ENCODE measurements at regions not wholly inside any gene's neighbourhood (a gene's known extent, or its start where the extent isn't known, plus 50 kb on each side); places are given as distances from the start of the nearest gene placed in this dataset.
"Not testable (repeated sequence)": the region's sequence is repeated elsewhere in the genome, so short reads cannot be mapped to it uniquely, and the experiment has no call there.

DNA sequence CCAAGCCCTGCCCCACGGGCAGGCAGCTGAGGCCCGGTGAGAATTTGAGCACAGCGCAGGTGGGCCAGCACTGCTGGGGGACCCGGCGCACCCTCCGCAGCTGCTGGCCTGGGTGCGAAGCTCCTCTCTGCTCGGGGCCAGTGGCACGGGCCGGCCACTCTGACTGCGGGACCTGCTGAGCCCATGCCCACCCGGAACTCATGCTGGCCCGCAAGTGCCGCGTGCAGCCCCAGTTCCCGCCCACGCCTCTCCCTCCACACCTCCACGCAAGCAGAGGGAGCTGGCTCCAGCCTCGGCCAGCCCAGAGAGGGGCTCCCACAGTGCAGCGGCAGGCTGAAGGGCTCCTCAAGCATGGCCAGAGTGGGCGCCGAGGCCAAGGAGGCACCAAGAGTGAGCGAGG, 190.1 kb upstream of the IGFBP7 start:
- DNase-seq = not testable (repeated sequence)

DNA sequence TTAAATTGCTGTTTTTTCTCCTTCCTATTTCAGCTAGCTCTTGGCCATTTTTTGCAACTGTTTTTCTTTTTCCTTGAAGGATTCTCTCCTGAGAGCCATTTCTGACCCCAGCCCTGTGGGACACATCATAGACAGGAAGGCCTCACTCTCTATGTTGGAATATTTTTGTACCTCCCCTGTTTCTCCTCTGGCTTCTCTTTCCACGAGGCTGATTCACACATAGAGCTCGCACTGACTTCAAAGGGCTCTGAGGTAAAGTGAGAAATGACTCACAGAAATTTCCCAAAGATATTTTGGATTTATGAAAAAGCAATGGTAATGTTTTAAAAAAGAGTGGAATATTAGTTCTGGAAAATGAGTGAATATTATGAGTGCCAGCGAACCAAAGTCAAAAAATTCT, 181.7 kb upstream of the IGFBP7 start:
- DNase-seq = no peak

DNA sequence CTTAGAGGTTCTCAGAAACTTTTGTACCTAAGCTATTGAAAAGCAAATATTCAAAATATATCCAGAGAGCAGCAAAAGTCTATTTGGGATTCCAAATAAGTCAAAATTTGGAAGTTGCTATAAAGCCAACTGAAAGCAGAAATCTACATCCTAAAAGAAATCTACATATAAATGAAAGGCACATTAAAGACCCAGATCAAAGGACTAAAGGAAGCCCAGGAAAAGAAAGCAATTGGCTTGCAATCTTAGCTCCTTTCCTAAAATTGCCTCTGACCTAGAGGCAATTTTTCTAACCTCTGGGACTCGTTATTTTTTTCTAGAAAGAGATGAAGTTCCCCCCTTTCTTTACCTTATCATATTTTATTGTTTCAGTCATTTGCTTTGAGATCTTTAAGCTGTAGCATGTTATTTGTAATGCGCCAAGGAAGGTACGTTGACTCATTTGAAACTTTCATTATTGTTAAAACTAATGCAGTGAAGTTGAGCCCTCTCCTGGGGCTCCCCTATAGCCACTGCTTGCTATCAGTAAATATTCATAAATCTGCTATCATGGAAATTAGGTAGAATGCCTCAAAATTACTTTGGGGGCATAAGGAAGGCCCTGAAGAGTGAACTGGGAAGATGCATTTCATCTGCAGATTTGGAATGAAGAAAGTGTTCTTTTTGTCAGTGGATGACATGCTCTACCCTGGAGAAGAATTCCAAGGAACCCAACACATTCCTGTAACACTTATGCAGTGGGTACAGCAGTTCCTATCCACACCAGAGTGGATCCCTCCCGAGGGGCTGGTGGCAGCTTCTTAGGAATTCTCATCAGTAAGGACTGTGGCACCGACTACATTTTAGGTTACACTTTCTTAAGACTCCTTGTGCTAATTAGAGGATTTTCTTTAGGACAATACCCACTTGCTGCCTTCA, 177.8 kb upstream of the IGFBP7 start:
- no peak for DNase-seq

DNA sequence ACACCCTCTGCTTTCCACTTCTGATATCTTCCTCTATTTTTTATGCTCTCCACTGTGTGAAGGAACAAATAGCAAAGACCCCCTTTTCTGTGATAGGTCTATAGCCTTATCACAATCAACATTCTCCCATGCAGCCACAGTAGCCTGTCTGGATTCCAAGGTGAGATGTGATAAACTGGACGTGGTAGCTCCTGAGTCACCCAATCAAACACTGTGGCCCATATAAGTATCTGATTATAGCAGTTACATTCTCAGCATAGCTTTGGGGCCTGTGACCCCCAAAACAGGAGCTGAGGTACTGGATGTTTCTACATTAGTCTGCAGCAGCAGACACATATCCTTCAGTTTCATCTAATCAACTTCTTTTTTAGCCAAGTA, 172.7 kb upstream of the IGFBP7 start:
- no peak for DNase-seq

DNA sequence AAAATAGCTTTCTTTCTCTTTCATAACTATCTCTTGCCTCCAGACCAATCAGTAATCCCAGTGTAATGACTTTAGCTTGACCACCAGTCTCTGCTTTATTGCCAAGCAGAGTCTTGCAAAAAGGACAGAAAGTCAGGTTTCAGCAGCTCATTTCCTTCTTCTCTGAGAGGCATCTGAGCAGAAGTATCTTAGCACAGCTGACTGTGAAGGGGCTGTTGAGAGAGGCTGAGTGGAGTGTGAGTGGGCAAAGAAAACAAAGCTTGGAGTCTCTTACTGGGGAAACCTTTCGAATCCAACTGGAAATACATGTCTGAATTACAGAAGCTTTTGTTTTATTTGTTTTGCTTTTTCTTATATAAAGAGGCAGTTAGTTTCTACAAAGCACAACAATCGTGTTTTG, 170.3 kb upstream of the IGFBP7 start:
- DNase-seq = no peak

DNA sequence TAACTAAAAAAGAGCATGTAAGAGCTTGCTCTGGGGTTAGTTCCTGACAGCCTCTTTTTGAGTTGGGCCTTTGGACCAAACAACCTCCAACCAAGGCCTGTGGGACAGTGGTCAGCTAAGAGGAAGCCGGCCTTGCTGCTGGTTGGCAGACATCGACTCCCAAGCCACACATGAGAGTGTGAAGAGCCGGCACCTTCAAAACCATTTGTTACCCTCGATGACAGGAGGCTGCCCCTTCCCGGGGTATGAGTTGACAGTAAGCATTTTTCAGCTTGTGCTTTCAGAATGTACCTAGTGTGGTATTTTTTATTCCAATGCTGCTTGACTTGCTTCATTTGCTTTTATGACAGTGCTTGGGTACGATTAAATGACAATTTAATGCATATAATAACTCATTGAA, 168.6 kb upstream of the IGFBP7 start:
- DNase-seq = no peak

DNA sequence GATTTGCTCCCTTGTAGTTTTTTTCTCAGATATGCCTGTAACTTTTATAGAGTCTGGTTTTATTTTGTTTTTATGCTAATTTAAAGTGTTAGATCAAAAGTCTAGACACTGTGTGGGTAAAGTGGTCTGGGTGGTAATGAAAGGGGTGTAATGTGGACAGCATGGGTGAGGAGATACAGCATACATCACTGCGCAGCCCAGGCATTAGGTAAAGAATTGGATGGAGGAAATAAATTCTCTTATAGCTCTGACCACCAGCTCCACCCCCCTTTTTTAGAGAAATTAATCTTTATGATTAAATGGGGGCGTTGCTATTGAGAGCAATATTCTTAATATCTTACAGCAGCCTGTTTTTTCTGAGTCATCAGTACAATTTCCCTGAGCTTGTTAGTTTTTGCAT, 163.9 kb upstream of the IGFBP7 start:
- DNase-seq = no peak

DNA sequence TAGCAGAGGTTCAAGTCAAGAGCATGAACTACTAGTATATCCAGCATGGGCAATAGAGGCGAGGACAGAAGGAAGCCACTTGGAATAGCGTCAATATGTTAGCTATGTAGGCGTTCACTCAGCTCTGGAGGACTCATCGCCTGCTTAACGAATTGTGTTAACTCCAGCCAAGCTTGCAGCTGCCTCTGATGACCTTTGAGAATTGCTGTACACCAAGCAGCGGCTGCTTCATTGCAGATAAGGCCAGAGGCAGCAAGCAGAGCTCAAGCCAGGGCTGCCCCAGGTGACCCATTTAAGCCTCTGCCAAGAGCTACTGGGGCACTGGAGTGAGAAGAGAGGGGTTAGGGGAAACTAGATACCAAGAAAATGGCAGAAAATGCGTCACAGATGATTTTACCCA, 160.2 kb upstream of the IGFBP7 start:
- no peak for DNase-seq

DNA sequence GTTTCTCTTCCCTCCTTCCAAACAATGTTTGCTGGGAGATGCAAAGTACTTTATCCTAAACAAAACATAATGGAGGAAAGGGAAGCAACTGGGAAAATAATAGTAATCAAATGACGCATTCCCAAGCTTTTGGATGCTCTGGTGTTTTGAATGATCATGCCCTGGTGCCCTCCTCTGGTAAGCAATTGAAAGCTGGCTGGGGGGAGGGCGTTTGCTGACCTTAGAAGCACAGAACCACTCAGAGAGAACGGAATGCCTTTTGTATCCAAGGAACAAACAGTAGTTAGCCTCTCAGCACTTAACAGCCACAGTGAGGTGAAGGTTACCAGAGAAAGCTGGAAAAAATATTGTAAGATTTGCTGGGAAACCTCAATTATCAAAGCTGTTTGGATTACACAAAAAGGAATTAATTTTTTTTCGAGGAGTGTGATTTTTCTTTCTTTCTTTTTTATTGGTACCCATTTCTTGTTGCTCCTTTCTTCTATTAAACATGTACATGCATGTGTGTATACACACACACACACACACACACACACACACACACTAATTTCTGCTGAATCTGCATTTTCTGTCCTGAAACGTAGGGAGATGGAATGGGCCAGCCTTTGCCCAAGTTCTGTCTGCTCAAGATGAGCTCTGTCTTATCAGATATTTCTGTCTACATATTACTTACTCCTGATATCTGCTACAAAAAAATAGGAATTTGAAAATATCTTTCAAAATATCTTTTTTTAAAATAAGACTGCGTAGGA, 155.8 kb upstream of the IGFBP7 start:
- DNase-seq = no peak

DNA sequence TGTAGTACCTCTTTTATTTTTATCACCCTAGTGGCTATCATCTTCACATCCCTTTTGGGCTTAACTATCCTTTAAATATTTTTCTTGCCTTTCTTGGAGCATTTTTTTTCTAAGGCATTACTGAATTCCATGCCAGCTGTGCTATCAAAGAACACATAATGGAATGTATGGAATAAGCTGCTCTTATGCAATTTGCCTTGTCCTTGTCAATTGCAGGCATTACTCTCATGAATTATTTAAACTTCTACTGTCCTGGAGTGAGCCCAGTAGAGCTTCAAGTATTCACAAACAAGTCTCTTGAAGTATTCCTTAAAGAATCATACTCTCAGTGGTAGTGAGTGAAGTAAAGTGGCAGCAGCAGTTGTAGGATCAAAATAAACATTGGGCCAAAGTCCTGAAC, 144.6 kb upstream of the IGFBP7 start:
- DNase-seq = no peak

DNA sequence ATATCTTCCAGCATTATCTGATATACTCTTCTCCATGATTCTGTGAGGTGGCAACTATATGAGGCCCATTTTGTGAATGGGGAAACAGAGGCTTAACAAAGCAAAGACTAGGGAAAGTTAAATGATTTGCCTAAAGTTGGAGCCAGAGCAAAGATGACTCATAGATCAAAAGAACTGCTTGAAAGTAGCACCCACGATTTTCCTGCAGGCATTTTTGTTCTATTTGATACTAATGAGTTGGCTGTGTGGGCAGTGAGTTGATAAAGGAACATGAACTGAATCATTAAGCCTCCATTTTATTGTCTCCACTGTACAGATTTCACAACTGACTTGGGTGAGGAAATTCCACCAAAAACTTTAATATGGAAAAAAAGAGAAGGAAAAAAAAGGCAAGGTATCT, 138.9 kb upstream of the IGFBP7 start:
- DNase-seq = no peak

DNA sequence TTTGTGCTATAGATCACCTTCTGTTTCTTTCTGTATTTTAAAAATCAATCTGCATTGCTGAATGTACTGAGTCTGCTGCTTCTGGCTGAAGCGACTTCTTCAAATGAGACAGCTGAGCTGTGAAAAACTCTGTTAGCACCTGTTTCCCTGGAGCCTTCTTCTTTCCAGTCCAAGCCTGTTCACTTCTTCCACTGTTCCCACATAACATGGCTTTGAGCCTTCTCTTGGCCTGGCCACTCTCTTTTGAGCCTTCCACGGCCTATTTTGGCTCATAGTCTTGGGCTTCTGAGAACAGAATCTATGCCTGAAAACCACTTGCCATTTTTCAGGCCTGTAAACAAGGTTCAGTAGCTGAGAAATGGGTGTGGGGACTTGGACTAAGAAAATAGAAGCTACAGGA, 132.9 kb upstream of the IGFBP7 start:
- DNase-seq = no peak

DNA sequence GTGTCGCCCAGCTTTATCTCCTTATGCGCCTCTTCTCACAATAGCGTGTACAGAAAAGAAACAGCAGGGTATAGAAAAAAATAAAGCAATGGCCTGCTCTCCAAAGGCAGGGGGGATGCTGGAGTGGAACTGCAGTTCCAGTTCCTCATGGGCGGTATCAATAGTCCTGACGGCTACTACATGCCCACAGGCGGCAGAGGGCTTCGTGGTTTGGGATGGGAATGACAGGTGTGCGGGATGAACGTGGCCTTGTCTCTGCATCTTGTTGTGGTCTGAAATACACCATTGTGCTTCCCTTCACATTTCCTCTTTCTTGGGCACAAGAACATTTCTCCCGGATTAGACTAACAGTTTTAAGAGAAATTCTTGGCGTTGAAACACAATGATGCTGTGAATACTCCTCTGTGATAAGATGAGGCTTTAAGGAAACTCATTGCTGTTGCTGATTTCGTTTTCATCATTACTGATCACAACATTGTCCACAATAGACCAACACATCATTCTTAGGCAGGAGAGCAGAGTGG, 124.1 kb upstream of the IGFBP7 start:
- no peak for DNase-seq

DNA sequence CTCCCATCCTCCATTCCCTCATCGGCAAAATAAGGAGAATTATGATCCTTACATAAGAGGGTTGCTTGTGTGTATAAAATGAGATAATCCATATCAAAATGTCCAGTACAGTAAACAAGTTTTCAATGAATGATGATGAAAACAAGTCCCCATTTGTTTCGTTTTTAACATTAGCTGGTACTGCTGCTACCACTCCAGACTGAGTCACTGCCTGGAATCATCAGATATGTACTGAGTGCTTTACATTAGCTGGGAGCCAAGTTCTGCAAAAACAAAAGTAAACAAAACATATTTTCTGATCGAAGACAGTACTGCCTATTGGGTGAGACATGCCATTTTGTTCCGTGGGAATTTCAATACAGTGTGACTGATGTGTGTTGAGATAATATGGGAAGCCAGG, 123.2 kb upstream of the IGFBP7 start:
- no peak for DNase-seq

DNA sequence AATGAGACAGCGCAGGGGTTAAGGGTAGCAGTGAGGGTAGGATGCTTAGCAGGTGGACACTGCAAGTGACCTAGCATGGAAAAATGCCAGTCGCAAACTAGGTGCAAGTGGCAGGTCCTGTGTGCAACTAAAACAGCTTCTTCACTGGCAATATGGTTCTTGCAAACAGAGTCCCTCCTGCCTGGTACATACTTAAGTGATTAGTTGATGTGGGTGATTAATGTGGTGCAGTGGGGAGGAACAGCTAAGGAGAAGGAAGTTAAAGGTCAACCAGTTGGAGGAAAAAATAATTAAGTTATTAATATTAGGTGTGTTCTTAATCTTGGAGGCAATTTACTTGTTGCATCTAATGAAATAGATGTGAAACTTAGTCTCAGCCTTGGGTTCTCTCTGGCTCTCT, 121.6 kb upstream of the IGFBP7 start:
- no peak for DNase-seq

DNA sequence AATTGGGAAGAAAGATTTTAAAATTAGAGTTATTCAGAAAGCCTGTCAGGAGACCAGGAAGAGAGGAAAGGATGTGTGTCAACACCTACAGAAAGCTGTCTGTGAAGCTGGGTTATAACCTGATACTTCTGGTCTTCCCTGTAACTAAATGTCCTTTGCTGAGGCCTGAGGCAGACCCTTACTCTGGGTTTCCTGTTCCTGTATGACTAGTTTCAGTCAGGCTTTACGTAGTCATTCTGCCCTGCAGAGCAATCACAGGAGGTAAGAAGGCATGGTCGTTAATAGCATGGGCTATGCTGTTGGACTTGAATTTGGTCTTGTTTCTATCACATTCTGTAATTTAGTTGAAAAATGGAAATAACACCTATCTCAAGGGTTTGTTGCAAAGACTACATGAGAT, 110.5 kb upstream of the IGFBP7 start:
- no peak for DNase-seq

DNA sequence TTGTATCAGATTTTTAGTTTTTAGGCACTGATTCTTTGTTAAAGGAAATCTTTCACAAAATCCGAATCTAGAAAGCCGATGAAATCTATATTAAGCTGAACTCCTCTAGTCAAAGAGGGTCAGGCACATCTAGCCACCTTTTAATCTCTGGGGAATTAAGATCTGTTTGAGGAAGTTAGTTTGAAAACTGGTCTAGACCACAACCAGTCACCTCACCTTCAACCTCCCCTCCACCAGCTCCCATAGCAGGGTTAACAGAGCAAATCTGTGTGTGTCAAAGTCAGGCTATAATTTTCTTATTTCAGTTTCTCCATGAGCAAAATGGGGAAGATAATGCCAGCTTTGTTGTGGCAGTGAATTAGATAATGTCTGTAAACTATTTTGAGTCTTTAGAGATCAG, 110.0 kb upstream of the IGFBP7 start:
- no peak for DNase-seq

DNA sequence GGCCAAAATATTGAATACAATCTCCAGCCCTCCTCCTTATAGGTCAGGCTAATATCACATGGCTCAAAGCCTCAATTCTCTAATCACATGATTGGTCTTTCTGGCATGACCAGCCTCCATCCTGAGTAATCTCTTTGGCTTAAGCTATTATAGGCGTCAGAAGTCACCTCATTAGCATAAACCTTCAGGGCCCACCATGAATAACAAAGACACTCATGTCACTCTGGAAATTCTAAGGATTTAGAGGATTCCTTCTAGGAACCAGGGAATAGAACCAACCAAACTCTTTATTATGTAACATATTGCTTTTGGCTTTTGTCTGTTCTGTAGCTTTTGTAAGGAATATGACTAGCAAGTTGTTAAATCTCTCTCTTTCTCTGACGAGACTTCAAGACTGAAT, 109.2 kb upstream of the IGFBP7 start:
- DNase-seq = no peak

DNA sequence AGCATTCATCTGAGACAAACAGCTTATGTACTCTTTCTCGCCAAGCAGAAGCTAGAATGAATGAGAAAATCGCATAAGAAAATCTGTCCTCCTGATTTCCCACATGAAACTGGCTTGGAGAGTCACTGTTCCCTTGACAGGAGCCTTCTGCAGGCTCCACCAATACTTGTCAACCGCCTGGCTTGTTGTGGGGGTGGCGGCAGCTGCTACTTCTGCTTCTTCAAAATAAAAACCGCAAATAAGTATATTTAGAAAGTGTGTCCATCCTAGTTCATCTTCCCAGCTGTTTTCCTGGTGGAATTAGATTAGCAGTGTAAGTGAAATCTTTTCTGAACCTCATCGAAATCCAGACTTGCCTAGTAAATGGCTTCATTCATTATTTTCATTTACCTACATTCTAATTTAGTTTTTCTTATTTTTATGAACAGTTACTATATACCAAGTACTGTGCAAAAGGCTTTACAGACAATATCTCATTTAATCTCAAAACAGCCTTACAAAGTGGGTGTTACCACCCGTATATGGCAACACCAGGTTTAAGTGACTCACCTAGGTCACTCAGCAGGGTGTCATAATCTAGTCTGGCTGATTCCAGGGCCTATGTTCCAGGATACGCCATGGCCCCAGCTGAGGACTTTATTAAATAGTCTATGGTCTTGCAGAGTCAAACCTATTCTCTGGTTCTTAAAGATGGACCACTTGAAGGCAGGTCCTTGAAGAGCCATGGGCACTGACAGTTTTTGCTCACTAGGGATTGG, 104.6 kb upstream of the IGFBP7 start:
- no peak for DNase-seq

DNA sequence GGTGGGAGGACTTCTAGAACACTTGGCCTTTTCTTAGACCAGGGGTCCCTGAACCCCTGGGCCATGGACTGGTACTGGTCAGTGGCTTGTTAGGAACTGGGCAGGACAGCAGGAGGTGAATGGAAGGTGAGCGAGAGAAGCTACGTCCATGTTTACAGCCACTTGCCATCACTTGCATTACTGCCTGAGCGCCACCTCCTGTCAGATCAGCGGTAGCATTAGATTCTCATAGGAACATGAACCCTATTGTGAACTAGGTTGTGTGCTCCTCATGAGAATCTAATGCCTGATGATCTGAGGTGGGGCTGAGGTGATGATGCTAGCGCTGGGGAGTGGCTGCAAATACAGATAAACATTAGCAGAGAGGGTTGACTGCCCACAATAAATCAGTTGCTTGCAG, 100.9 kb upstream of the IGFBP7 start:
- DNase-seq = no peak

DNA sequence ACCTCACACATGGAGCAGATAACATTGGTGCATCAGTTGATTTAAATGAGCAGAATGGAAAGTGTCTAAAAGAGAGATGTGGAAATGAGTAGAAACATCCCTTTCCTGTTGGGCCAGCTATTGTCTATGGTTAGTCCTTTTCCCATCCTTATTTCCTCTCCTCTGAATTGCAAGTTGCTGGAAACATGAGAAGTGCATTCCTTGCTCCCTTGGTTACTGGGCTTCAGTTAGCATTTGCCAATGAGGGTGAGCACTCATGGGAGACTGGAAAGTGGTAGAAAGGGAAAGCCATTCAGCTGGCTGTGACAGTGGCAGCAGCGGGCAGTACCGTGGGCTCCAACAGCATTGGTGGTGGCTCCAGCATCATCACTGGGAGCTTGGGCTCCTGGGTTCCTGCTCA, 96.0 kb upstream of the IGFBP7 start:
- no peak for DNase-seq

DNA sequence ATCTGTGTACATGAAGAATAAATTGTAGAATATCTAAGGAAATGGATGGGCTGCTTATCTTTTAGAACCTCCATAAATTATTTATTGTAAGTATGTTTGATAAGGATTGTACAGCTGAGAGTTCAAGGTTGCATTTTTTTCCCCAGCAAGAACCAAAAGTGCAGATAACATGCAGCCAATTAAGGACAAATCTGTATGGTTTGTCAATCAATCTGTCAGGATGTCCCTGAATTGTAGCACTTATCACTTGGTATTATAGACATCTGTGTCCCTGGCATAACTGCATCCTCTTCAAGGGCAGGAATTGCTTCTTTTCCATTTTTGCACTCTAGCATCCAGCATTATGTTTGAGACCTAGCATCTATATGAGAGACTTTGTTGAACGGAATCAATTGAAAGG, 95.4 kb upstream of the IGFBP7 start:
- DNase-seq = no peak

DNA sequence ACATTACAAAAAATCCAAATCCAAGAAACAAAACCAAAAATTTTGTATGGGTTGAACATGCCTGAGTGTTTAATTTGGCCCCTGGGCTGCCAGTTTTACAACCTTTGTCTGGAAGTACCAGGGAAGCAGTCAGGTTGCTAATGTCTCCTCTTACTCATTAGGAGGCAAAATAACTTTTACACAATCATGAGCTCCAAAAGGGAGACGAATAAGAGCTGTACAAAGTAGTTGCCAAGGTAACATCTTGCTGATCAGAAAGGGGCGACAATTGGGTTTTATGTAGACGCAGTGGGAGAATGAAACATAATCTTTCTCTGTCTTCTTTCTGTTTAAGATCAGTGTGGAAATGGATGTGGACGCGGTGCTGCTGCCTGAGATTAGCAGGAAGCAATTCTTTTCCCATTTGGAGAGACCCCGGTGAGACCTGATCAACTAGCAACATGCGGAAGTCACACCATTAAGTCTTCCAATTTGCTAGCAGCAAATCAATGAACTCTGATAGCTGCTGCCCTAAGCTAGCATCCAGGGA, 90.7 kb upstream of the IGFBP7 start:
- no peak for DNase-seq

Data from bone marrow (tissue), 2 donors.